ENCODE measurements at regions not wholly inside any gene's neighbourhood (a gene's known extent, or its start where the extent isn't known, plus 50 kb on each side); places are given as distances from the start of the nearest gene placed in this dataset.

GRCh38 chr10:107616463-107617410 lies 452.2 kb upstream of the SORCS1 start:
- 92% methylated on average over 4 of the region's 4 CpGs for WGBS
- Histone ChIP-seq H3K4me1 (ENCODE audit: insufficient read depth) (no peaks in the 10 kb centered on the region), H3K36me3 (ENCODE audit: insufficient read depth) (no peaks in the 10 kb centered on the region), H3K4me3 (ENCODE audit: low read depth, low read length) (no peak overlapping the region), H3K27ac (ENCODE audit: low read depth) (no peak overlapping the region)
- no peak for DNase-seq (ENCODE audit: extremely low spot score)

- H3K36me3 ChIP-seq (ENCODE audit: insufficient read depth) = no peaks in the 10 kb centered on the region
- H3K4me1 ChIP-seq (ENCODE audit: insufficient read depth) = no peaks in the 10 kb centered on the region
- H3K4me3 ChIP-seq (ENCODE audit: low read depth, low read length) = no peak overlapping the region
- DNase-seq (ENCODE audit: extremely low spot score) = no peak
- H3K27ac ChIP-seq (ENCODE audit: low read depth) = no peak overlapping the region
These were observed 451.5 kb upstream of the SORCS1 start for GRCh38 chr10:107616031-107616430.

GRCh38 chr10:107614939-107615685 lies 450.6 kb upstream of the SORCS1 start:
- no peaks in the 10 kb centered on the region for H3K36me3 ChIP-seq (ENCODE audit: insufficient read depth)
- WGBS = 75% methylated on average over 8 of the region's 8 CpGs

GRCh38 chr10:107611115-107611514 lies 446.6 kb upstream of the SORCS1 start:
- Histone ChIP-seq H3K4me1 (ENCODE audit: insufficient read depth) (no peaks in the 10 kb centered on the region), H3K36me3 (ENCODE audit: insufficient read depth) (no peaks in the 10 kb centered on the region), H3K4me3 (ENCODE audit: low read depth, low read length) (no peak overlapping the region), H3K27ac (ENCODE audit: low read depth) (no peak overlapping the region)
- peak; percentile 13 for DNase-seq (ENCODE audit: extremely low spot score)

More at GRCh38 chr10:107614939-107615685, 450.6 kb upstream of the SORCS1 start:
- Histone ChIP-seq H3K4me1 (ENCODE audit: insufficient read depth) (no peaks in the 10 kb centered on the region), H3K27ac (ENCODE audit: low read depth) (no peak overlapping the region), H3K4me3 (ENCODE audit: low read depth, low read length) (no peak overlapping the region)
- no peak for DNase-seq (ENCODE audit: extremely low spot score)

GRCh38 chr10:107589081-107589480 lies 424.6 kb upstream of the SORCS1 start:
- H3K36me3 ChIP-seq (ENCODE audit: insufficient read depth) = no peaks in the 10 kb centered on the region
- H3K27ac ChIP-seq (ENCODE audit: low read depth) = no peak overlapping the region
- H3K4me3 ChIP-seq (ENCODE audit: low read depth, low read length) = no peak overlapping the region
- no peaks in the 10 kb centered on the region for H3K4me1 ChIP-seq (ENCODE audit: insufficient read depth)
- WGBS = 94% methylated on average over 3 of the region's 3 CpGs
- DNase-seq (ENCODE audit: extremely low spot score) = no peak

GRCh38 chr10:107585630-107586029 lies 421.1 kb upstream of the SORCS1 start:
- Histone ChIP-seq H3K36me3 (ENCODE audit: insufficient read depth) (no peaks in the 10 kb centered on the region), H3K27ac (ENCODE audit: low read depth) (no peak overlapping the region), H3K4me3 (ENCODE audit: low read depth, low read length) (no peak overlapping the region), H3K4me1 (ENCODE audit: insufficient read depth) (no peaks in the 10 kb centered on the region)
- 97% methylated on average over 3 of the region's 3 CpGs for WGBS
- no peak for DNase-seq (ENCODE audit: extremely low spot score)

- no peak for DNase-seq (ENCODE audit: extremely low spot score)
- Histone ChIP-seq H3K36me3 (ENCODE audit: insufficient read depth) (no peaks in the 10 kb centered on the region), H3K4me3 (ENCODE audit: low read depth, low read length) (no peak overlapping the region), H3K27ac (ENCODE audit: low read depth) (no peak overlapping the region), H3K4me1 (ENCODE audit: insufficient read depth) (no peaks in the 10 kb centered on the region)
These were observed 419.5 kb upstream of the SORCS1 start for GRCh38 chr10:107583974-107584373.

- WGBS = 46% methylated on average over 2 of the region's 2 CpGs
- Histone ChIP-seq H3K4me1 (ENCODE audit: insufficient read depth) (no peaks in the 10 kb centered on the region), H3K27ac (ENCODE audit: low read depth) (no peak overlapping the region), H3K4me3 (ENCODE audit: low read depth, low read length) (no peak overlapping the region), H3K36me3 (ENCODE audit: insufficient read depth) (no peaks in the 10 kb centered on the region)
- DNase-seq (ENCODE audit: extremely low spot score) = no peak
These were observed 415.5 kb upstream of the SORCS1 start for GRCh38 chr10:107579970-107580369.

- DNase-seq (ENCODE audit: extremely low spot score) = no peak
- WGBS = 82% methylated on average over 2 of the region's 2 CpGs
- no peaks in the 10 kb centered on the region for H3K4me1 ChIP-seq (ENCODE audit: insufficient read depth)
- no peak overlapping the region for H3K4me3 ChIP-seq (ENCODE audit: low read depth, low read length)
- no peak overlapping the region for H3K27ac ChIP-seq (ENCODE audit: low read depth)
- no peaks in the 10 kb centered on the region for H3K36me3 ChIP-seq (ENCODE audit: insufficient read depth)
These were observed 412.7 kb upstream of the SORCS1 start for GRCh38 chr10:107577221-107577620.

GRCh38 chr10:107576746-107577145 lies 412.2 kb upstream of the SORCS1 start:
- Histone ChIP-seq H3K36me3 (ENCODE audit: insufficient read depth) (no peaks in the 10 kb centered on the region), H3K4me3 (ENCODE audit: low read depth, low read length) (no peak overlapping the region), H3K27ac (ENCODE audit: low read depth) (no peak overlapping the region), H3K4me1 (ENCODE audit: insufficient read depth) (no peaks in the 10 kb centered on the region)
- WGBS = 41% methylated on average over 2 of the region's 2 CpGs
- no peak for DNase-seq (ENCODE audit: extremely low spot score)

GRCh38 chr10:107565014-107565413 lies 400.5 kb upstream of the SORCS1 start:
- H3K36me3 ChIP-seq (ENCODE audit: insufficient read depth) = no peaks in the 10 kb centered on the region
- no peak overlapping the region for H3K27ac ChIP-seq (ENCODE audit: low read depth)
- no peaks in the 10 kb centered on the region for H3K4me1 ChIP-seq (ENCODE audit: insufficient read depth)
- no peak for DNase-seq (ENCODE audit: extremely low spot score)
- no peak overlapping the region for H3K4me3 ChIP-seq (ENCODE audit: low read depth, low read length)

GRCh38 chr10:107561136-107561650 lies 396.7 kb upstream of the SORCS1 start:
- H3K36me3 ChIP-seq (ENCODE audit: insufficient read depth) = no peaks in the 10 kb centered on the region
- no peaks in the 10 kb centered on the region for H3K4me1 ChIP-seq (ENCODE audit: insufficient read depth)
- H3K4me3 ChIP-seq (ENCODE audit: low read depth, low read length) = no peak overlapping the region
- H3K27ac ChIP-seq (ENCODE audit: low read depth) = no peak overlapping the region
- DNase-seq (ENCODE audit: extremely low spot score) = no peak

GRCh38 chr10:107557916-107558315 lies 393.4 kb upstream of the SORCS1 start:
- DNase-seq (ENCODE audit: extremely low spot score) = no peak
- Histone ChIP-seq H3K36me3 (ENCODE audit: insufficient read depth) (no peaks in the 10 kb centered on the region), H3K4me1 (ENCODE audit: insufficient read depth) (no peaks in the 10 kb centered on the region), H3K4me3 (ENCODE audit: low read depth, low read length) (no peak overlapping the region), H3K27ac (ENCODE audit: low read depth) (no peak overlapping the region)
- WGBS = 90% methylated on average over 4 of the region's 4 CpGs

- 43% methylated on average over 1 of the region's 1 CpG for WGBS
These were observed 389.8 kb upstream of the SORCS1 start for GRCh38 chr10:107554333-107554732.

More at GRCh38 chr10:107554333-107554732, 389.8 kb upstream of the SORCS1 start:
- DNase-seq (ENCODE audit: extremely low spot score) = no peak
- H3K36me3 ChIP-seq (ENCODE audit: insufficient read depth) = no peaks in the 10 kb centered on the region
- no peaks in the 10 kb centered on the region for H3K4me1 ChIP-seq (ENCODE audit: insufficient read depth)
- no peak overlapping the region for H3K27ac ChIP-seq (ENCODE audit: low read depth)
- H3K4me3 ChIP-seq (ENCODE audit: low read depth, low read length) = no peak overlapping the region

All from urinary bladder (tissue), 3 donors.